ENCODE measurements at regions not wholly inside any gene's neighbourhood (a gene's known extent, or its start where the extent isn't known, plus 50 kb on each side); places are given as distances from the start of the nearest gene placed in this dataset.

DNA sequence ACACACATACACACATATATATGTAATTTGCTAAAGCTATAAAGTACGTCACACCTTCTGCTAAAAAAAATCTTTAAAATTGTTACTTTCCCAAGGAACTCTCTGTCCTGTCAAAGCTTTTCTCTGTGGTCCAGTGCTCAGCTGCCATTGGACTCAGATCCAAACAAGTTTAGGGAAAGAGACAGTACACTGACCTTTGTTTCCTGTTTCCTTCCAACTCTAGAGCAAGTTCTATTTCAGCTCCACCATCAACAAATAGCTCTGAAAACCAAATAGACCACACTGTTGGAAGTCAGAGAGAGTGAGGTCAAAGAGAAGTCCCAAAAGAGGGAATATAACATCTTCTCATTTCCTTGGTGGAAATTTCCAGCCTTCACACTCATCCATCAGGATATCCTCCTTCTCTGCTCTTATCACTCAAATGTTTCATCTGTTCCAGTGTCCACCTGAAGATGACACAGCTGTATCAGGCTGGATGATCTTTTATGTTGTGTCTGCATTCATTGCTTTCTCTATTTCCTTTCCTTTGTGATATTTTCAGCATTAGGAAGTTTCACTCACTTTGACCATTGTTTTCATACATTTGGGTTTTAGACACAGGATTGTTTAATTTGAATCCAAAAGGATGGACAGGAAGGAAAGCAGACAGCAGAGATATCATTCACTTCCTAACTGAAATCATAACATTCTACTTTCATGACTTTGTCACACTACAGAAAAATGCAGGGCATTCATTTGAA, 192.3 kb upstream of the NT5C1B start:
- Histone ChIP-seq H3K9me2 (ENCODE audit: insufficient read depth, low read length) (no peaks in the 10 kb centered on the region), H3K9me3 (ENCODE audit: low read length) (no peaks in the 10 kb centered on the region), H3K36me3 (ENCODE audit: insufficient read depth, low read length) (no peaks in the 10 kb centered on the region), H3K4me2 (ENCODE audit: low read length) (no peak overlapping the region), H3K9ac (ENCODE audit: low read length) (no peak overlapping the region), H2AFZ (ENCODE audit: low read depth, low read length) (no peak overlapping the region), H3K27ac (ENCODE audit: low read length) (no peak overlapping the region), H3K27me3 (ENCODE audit: insufficient read depth, low read depth, low read length) (no peaks in the 10 kb centered on the region), H4K20me1 (ENCODE audit: insufficient read depth) (no peaks in the 10 kb centered on the region), H3K4me3 (ENCODE audit: low read length) (no peak overlapping the region), H3F3A (ENCODE audit: insufficient read depth, low read length, poor library complexity, severe bottlenecking) (no peaks in the 10 kb centered on the region), H3K79me2 (replicated peaks; ENCODE audit: insufficient read depth, low read length) (no peaks in the 10 kb centered on the region)
- TF ChIP-seq, protein P1, sequence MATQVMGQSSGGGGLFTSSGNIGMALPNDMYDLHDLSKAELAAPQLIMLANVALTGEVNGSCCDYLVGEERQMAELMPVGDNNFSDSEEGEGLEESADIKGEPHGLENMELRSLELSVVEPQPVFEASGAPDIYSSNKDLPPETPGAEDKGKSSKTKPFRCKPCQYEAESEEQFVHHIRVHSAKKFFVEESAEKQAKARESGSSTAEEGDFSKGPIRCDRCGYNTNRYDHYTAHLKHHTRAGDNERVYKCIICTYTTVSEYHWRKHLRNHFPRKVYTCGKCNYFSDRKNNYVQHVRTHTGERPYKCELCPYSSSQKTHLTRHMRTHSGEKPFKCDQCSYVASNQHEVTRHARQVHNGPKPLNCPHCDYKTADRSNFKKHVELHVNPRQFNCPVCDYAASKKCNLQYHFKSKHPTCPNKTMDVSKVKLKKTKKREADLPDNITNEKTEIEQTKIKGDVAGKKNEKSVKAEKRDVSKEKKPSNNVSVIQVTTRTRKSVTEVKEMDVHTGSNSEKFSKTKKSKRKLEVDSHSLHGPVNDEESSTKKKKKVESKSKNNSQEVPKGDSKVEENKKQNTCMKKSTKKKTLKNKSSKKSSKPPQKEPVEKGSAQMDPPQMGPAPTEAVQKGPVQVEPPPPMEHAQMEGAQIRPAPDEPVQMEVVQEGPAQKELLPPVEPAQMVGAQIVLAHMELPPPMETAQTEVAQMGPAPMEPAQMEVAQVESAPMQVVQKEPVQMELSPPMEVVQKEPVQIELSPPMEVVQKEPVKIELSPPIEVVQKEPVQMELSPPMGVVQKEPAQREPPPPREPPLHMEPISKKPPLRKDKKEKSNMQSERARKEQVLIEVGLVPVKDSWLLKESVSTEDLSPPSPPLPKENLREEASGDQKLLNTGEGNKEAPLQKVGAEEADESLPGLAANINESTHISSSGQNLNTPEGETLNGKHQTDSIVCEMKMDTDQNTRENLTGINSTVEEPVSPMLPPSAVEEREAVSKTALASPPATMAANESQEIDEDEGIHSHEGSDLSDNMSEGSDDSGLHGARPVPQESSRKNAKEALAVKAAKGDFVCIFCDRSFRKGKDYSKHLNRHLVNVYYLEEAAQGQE (IDR thresholded peaks at IDR 0.05; ENCODE audit: borderline replicate concordance) = no peak
- TF ChIP-seq, protein P2, sequence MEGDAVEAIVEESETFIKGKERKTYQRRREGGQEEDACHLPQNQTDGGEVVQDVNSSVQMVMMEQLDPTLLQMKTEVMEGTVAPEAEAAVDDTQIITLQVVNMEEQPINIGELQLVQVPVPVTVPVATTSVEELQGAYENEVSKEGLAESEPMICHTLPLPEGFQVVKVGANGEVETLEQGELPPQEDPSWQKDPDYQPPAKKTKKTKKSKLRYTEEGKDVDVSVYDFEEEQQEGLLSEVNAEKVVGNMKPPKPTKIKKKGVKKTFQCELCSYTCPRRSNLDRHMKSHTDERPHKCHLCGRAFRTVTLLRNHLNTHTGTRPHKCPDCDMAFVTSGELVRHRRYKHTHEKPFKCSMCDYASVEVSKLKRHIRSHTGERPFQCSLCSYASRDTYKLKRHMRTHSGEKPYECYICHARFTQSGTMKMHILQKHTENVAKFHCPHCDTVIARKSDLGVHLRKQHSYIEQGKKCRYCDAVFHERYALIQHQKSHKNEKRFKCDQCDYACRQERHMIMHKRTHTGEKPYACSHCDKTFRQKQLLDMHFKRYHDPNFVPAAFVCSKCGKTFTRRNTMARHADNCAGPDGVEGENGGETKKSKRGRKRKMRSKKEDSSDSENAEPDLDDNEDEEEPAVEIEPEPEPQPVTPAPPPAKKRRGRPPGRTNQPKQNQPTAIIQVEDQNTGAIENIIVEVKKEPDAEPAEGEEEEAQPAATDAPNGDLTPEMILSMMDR (IDR thresholded peaks at IDR 0.05; ENCODE audit: poor library complexity, severe bottlenecking) = no peak
- TF ChIP-seq MXI1 (conservative IDR thresholded peaks at IDR 0.05; ENCODE audit: poor library complexity, severe bottlenecking) (no peak), SMC3 (conservative IDR thresholded peaks at IDR 0.05; ENCODE audit: poor library complexity) (no peak), EP300 (conservative IDR thresholded peaks at IDR 0.05; ENCODE audit: poor library complexity, severe bottlenecking) (no peak), RAD21 (conservative IDR thresholded peaks at IDR 0.05) (no peak), POLR2AphosphoS5 (IDR thresholded peaks at IDR 0.05) (no peak), EZH2 (IDR thresholded peaks at IDR 0.05; ENCODE audit: borderline replicate concordance, insufficient read depth, low read length, poor library complexity, severe bottlenecking) (no peak), TAF1 (IDR thresholded peaks at IDR 0.05; ENCODE audit: low read depth) (no peak)

DNA sequence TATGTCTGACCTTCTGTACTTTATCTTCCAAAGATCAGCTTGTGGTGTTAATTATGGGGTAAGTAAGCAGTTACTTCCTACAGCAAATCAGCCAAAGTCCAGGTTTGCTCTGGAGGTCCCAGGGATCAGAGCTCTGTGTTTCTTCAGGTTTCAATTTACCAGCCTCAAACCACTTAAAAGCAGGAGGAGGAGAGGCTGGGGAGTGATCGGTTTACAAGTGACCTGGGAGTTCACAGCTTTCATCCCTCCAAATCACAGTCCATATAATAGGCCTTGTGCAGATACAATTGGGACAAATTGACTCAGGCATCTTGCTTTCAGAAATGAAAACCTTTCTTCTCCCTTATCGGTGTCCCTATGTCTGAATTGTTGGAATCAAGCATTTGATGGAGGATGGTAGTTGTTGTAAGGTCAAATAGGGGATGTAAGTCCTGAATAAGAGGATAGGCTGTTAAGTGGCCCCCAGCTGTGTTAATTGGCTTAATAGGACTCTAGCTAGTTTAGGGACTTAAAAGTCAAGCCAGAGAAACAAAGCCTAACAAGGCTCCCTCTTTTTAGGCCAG, 188.0 kb upstream of the NT5C1B start:
- Histone ChIP-seq H3K9ac (ENCODE audit: low read length) (no peak overlapping the region), H3K9me2 (ENCODE audit: insufficient read depth, low read length) (no peaks in the 10 kb centered on the region), H4K20me1 (ENCODE audit: insufficient read depth) (no peaks in the 10 kb centered on the region), H3K36me3 (ENCODE audit: insufficient read depth, low read length) (no peaks in the 10 kb centered on the region), H2AFZ (ENCODE audit: low read depth, low read length) (no peak overlapping the region), H3K4me2 (ENCODE audit: low read length) (no peak overlapping the region), H3K4me3 (ENCODE audit: low read length) (no peak overlapping the region), H3K27me3 (ENCODE audit: insufficient read depth, low read depth, low read length) (no peaks in the 10 kb centered on the region), H3K27ac (ENCODE audit: low read length) (no peak overlapping the region), H3K79me2 (replicated peaks; ENCODE audit: insufficient read depth, low read length) (no peaks in the 10 kb centered on the region), H3F3A (ENCODE audit: insufficient read depth, low read length, poor library complexity, severe bottlenecking) (no peaks in the 10 kb centered on the region), H3K9me3 (ENCODE audit: low read length) (no peaks in the 10 kb centered on the region)
- no peak for TF ChIP-seq RAD21 (conservative IDR thresholded peaks at IDR 0.05)
- TF ChIP-seq, protein P2 (IDR thresholded peaks at IDR 0.05; ENCODE audit: poor library complexity, severe bottlenecking) = no peak
- no peak for TF ChIP-seq TAF1 (IDR thresholded peaks at IDR 0.05; ENCODE audit: low read depth)
- TF ChIP-seq SMC3 (conservative IDR thresholded peaks at IDR 0.05; ENCODE audit: poor library complexity) = no peak
- TF ChIP-seq MXI1 (conservative IDR thresholded peaks at IDR 0.05; ENCODE audit: poor library complexity, severe bottlenecking) = no peak
- TF ChIP-seq, protein P1 (IDR thresholded peaks at IDR 0.05; ENCODE audit: borderline replicate concordance) = no peak
- TF ChIP-seq EZH2 (IDR thresholded peaks at IDR 0.05; ENCODE audit: borderline replicate concordance, insufficient read depth, low read length, poor library complexity, severe bottlenecking) = no peak
- no peak for TF ChIP-seq EP300 (conservative IDR thresholded peaks at IDR 0.05; ENCODE audit: poor library complexity, severe bottlenecking)
- no peak for TF ChIP-seq POLR2AphosphoS5 (IDR thresholded peaks at IDR 0.05)

Data from neural cell (in vitro differentiated cells).